Lung (tissue), 11 donors: ENCODE measurements at regions not wholly inside any gene's neighbourhood (a gene's known extent, or its start where the extent isn't known, plus 50 kb on each side); places are given as distances from the start of the nearest gene placed in this dataset.

Experiments
- ATAC-seq: fragments of 200-7000 bp; cut with Tn5 transposase; one replicate; pipeline ENCODE4 v1.9.1; 2020; ENCODE audit warnings: moderate number of reproducible peaks; ENCODE audit not compliant: insufficient read depth, low FRiP score
- DNase-seq, 3 donors: peaks; one replicate each; pipeline ENCODE4 v3.0.0-alpha.2; 2013 to 2017
- H3K27ac ChIP-seq, 2 donors: one replicate each; pipeline ENCODE4 v1.5.1; 2013; ENCODE audit warnings: mild to moderate bottlenecking in 2 of 2, moderate library complexity in 2 of 2, control low read depth in 1 of 2, inconsistent platforms in 1 of 2, low read depth in 1 of 2, low read length in 1 of 2
- H3K27me3 ChIP-seq, 3 donors: one replicate each; pipeline ENCODE4 v1.5.1; 2013; ENCODE audit warnings: low read length in 2 of 3; ENCODE audit not compliant: control insufficient read depth in 3 of 3, insufficient read depth in 3 of 3
- H3K36me3 ChIP-seq, 4 donors: one replicate each; pipeline ENCODE4 v1.5.1; 2013; ENCODE audit warnings: low read length in 4 of 4, mild to moderate bottlenecking in 1 of 4, moderate library complexity in 1 of 4; ENCODE audit not compliant: control insufficient read depth in 4 of 4, insufficient read depth in 4 of 4
- H3K4me1 ChIP-seq, 5 donors: one replicate each; pipeline ENCODE4 v1.5.1; 2013; ENCODE audit warnings: low read length in 5 of 5, mild to moderate bottlenecking in 2 of 5, moderate library complexity in 1 of 5; ENCODE audit not compliant: control insufficient read depth in 5 of 5, insufficient read depth in 5 of 5
- H3K4me3 ChIP-seq: one replicate; pipeline ENCODE4 v1.5.1; 2013; ENCODE audit warnings: mild to moderate bottlenecking, control low read depth, moderate library complexity
- H3K9ac ChIP-seq, 2 donors: one replicate each; pipeline ENCODE4 v1.5.1; 2013; ENCODE audit warnings: low read length in 2 of 2, control low read depth in 1 of 2; ENCODE audit not compliant: insufficient read depth in 1 of 2
- H3K9me3 ChIP-seq, 4 donors: one replicate each; pipeline ENCODE4 v1.5.1; 2013; ENCODE audit warnings: low read length in 3 of 4, mild to moderate bottlenecking in 1 of 4, moderate library complexity in 1 of 4; ENCODE audit not compliant: control insufficient read depth in 4 of 4, insufficient read depth in 3 of 4
- CTCF ChIP-seq: IDR thresholded peaks from 2 replicates; pipeline ENCODE4 v1.5.1; 2012; ENCODE audit warnings: mild to moderate bottlenecking; ENCODE audit errors: control extremely low read depth, extremely low read depth
- WGBS, 2 donors: extraction: QIAGEN DNeasy Blood & Tissue Kit; methylation state at CpG; one replicate each; pipeline ENCODE4 v1.1.7; 2013; 5-methylcytosine and 5-hydroxymethylcytosine counted together
- donor health status: control.
- donor health status: control.
- donor health status: Bipolar disorder and iron deficiency.
- donor health status: healthy.
- donor health status: DM: yes; HTN: yes; CAD: no.

DNA sequence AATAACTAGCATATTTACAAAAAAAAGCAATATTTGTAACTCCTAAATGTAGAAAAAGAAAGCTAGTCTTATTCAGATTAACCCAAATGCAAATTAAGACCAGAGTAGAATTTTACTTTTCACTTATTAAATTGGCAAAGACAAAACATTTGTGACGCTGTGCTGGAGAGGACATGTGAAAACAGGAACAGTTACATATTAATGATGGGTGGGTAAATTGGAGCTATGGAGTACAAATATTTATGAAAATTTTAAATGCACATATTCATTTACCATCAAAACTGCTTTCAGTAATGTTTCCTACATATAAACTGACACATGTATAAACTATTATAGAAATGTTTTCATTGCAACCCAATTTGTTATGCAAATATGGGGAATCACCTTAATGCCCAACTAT is 278.9 kb upstream of the POU1F1 start:
- H3K27me3 ChIP-seq = no peaks in the 10 kb centered on the region
- WGBS, 2 donors = 39 to 48% methylated on average over 1 of the region's 1 CpG
- H3K36me3 ChIP-seq = no peaks in the 10 kb centered on the region
- H3K9me3 ChIP-seq = no peaks in the 10 kb centered on the region
- H3K27ac ChIP-seq = no peak overlapping the region
- H3K9ac ChIP-seq = no peak overlapping the region
- DNase-seq (no peak), ATAC-seq (no peak)
- no peaks in the 10 kb centered on the region for H3K4me1 ChIP-seq
- no peak for TF ChIP-seq CTCF
- H3K4me3 ChIP-seq = no peak overlapping the region

DNA sequence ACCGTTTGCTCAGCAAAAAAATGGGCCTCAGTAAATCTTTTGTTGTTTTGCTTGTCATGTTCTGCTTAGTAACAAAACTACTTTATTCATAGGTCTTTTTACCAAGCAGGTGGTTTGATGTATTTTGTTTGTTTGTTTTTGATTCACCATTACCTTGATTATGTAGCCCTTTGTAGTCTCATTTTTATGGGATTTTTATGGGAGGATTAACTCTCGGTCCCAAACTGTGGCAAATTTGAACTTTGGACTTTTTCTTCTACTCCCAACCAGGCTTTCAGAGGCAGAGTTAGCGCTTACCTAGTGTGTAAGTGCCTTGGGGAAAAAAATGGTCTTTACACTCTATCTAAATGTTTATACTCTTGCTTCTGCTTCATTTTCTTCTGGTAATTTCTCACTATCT is 276.7 kb upstream of the POU1F1 start:
- H3K27ac ChIP-seq = no peak overlapping the region
- no peaks in the 10 kb centered on the region for H3K36me3 ChIP-seq
- ATAC-seq (no peak), DNase-seq (no peak)
- H3K9me3 ChIP-seq = no peaks in the 10 kb centered on the region
- WGBS, 2 donors = 84 to 95% methylated on average over 3 of the region's 3 CpGs
- H3K4me3 ChIP-seq = no peak overlapping the region
- H3K9ac ChIP-seq = no peak overlapping the region
- no peaks in the 10 kb centered on the region for H3K4me1 ChIP-seq
- no peak for TF ChIP-seq CTCF
- no peaks in the 10 kb centered on the region for H3K27me3 ChIP-seq

DNA sequence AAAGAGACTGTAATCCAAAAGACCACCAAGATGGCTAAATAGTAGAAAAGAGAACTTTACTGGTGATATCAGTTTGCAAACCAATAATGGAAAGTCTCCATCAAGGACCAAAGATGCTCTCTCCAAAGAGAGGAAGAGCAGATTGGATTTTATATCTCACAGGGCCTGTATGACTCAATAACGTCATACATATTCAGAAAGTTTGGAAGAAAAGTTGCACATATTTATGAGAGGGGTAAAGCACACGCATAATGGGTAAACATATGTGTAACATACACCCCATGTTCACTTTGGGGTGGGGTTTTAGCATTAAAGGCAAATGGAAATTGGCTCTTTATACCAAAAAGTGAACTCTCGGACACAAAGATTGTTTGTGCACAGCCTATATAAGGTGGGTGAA is 274.5 kb upstream of the POU1F1 start:
- DNase-seq (no peak), ATAC-seq (no peak)
- Histone ChIP-seq H3K27me3 (no peaks in the 10 kb centered on the region), H3K4me3 (no peak overlapping the region), H3K9me3 (no peaks in the 10 kb centered on the region), H3K4me1 (no peaks in the 10 kb centered on the region), H3K9ac (no peak overlapping the region), H3K27ac (no peak overlapping the region), H3K36me3 (no peaks in the 10 kb centered on the region)
- 87 to 89% methylated on average over 3 of the region's 3 CpGs for WGBS, 2 donors
- no peak for TF ChIP-seq CTCF

GRCh38 chr3:87549208-87549607 is 272.8 kb upstream of the POU1F1 start:
- Histone ChIP-seq H3K27ac (no peak overlapping the region), H3K9ac (no peak overlapping the region), H3K4me1 (no peaks in the 10 kb centered on the region), H3K27me3 (no peaks in the 10 kb centered on the region), H3K4me3 (no peak overlapping the region), H3K36me3 (no peaks in the 10 kb centered on the region), H3K9me3 (no peaks in the 10 kb centered on the region)
- DNase-seq = no peak
- 59 to 84% methylated on average over 2 of the region's 2 CpGs for WGBS, 2 donors
- no peak for TF ChIP-seq CTCF
- no peak for ATAC-seq
